Rectal smooth muscle tissue (tissue), 1 donor: ENCODE measurements at regions not wholly inside any gene's neighbourhood (a gene's known extent, or its start where the extent isn't known, plus 50 kb on each side); places are given as distances from the start of the nearest gene placed in this dataset.

ENCODE experiments used
- H3K27ac ChIP-seq: one replicate; pipeline ENCODE4 v1.7.0; 2013; ENCODE audit warnings: low read depth, low read length, inconsistent platforms
- H3K27me3 ChIP-seq: one replicate; pipeline ENCODE4 v1.7.0; 2013; ENCODE audit warnings: low read length; ENCODE audit not compliant: control insufficient read depth, insufficient read depth
- H3K36me3 ChIP-seq: one replicate; pipeline ENCODE4 v1.7.0; 2013; ENCODE audit warnings: low read length; ENCODE audit not compliant: control insufficient read depth, insufficient read depth
- H3K4me1 ChIP-seq: one replicate; pipeline ENCODE4 v1.7.0; 2013; ENCODE audit warnings: low read length; ENCODE audit not compliant: control insufficient read depth, insufficient read depth
- H3K4me3 ChIP-seq: one replicate; pipeline ENCODE4 v1.7.0; 2013; ENCODE audit warnings: low read length
- H3K9ac ChIP-seq: one replicate; pipeline ENCODE4 v1.7.0; 2013; ENCODE audit warnings: low read length

GRCh38 chr20:54981175-54981574 lies 505.8 kb downstream of the DOK5 start:
- no peaks in the 10 kb centered on the region for H3K36me3 ChIP-seq
- no peak overlapping the region for H3K9ac ChIP-seq
- H3K27ac ChIP-seq, result no peak overlapping the region
- no peaks in the 10 kb centered on the region for H3K4me1 ChIP-seq
- H3K27me3 ChIP-seq, result no peaks in the 10 kb centered on the region
- no peak overlapping the region for H3K4me3 ChIP-seq

GRCh38 chr20:54980103-54980960 lies 504.9 kb downstream of the DOK5 start:
- no peak overlapping the region for H3K9ac ChIP-seq
- no peak overlapping the region for H3K4me3 ChIP-seq
- no peaks in the 10 kb centered on the region for H3K4me1 ChIP-seq

GRCh38 chr20:54950304-54950703 lies 474.9 kb downstream of the DOK5 start:
- Histone ChIP-seq H3K9ac (no peak overlapping the region), H3K4me1 (no peaks in the 10 kb centered on the region), H3K4me3 (no peak overlapping the region), H3K27ac (no peak overlapping the region), H3K27me3 (no peaks in the 10 kb centered on the region), H3K36me3 (no peaks in the 10 kb centered on the region)

More at GRCh38 chr20:54980103-54980960, 504.9 kb downstream of the DOK5 start:
- Histone ChIP-seq H3K27ac (no peak overlapping the region), H3K36me3 (no peaks in the 10 kb centered on the region), H3K27me3 (no peaks in the 10 kb centered on the region)

- Histone ChIP-seq H3K4me3 (no peak overlapping the region), H3K9ac (no peak overlapping the region), H3K27me3 (no peaks in the 10 kb centered on the region), H3K4me1 (no peaks in the 10 kb centered on the region), H3K27ac (no peak overlapping the region), H3K36me3 (no peaks in the 10 kb centered on the region)
Observed at GRCh38 chr20:54941666-54942065, 466.3 kb downstream of the DOK5 start.

- Histone ChIP-seq H3K36me3 (no peaks in the 10 kb centered on the region), H3K4me1 (no peaks in the 10 kb centered on the region), H3K27me3 (no peaks in the 10 kb centered on the region), H3K4me3 (no peak overlapping the region), H3K27ac (no peak overlapping the region), H3K9ac (no peak overlapping the region)
Observed at GRCh38 chr20:54940522-54940921, 465.1 kb downstream of the DOK5 start.

GRCh38 chr20:54938707-54939106 lies 463.3 kb downstream of the DOK5 start:
- no peaks in the 10 kb centered on the region for H3K36me3 ChIP-seq
- no peaks in the 10 kb centered on the region for H3K27me3 ChIP-seq
- H3K4me1 ChIP-seq, result no peaks in the 10 kb centered on the region
- no peak overlapping the region for H3K4me3 ChIP-seq
- H3K9ac ChIP-seq, result no peak overlapping the region
- H3K27ac ChIP-seq, result no peak overlapping the region

- no peak overlapping the region for H3K4me3 ChIP-seq
- no peaks in the 10 kb centered on the region for H3K4me1 ChIP-seq
- no peak overlapping the region for H3K27ac ChIP-seq
- H3K27me3 ChIP-seq, result no peaks in the 10 kb centered on the region
- H3K9ac ChIP-seq, result no peak overlapping the region
- H3K36me3 ChIP-seq, result no peaks in the 10 kb centered on the region
Observed at GRCh38 chr20:54933212-54933904, 458.0 kb downstream of the DOK5 start.

- Histone ChIP-seq H3K27ac (no peak overlapping the region), H3K27me3 (no peaks in the 10 kb centered on the region), H3K4me1 (no peaks in the 10 kb centered on the region), H3K4me3 (no peak overlapping the region), H3K36me3 (no peaks in the 10 kb centered on the region), H3K9ac (no peak overlapping the region)
Observed at GRCh38 chr20:54929191-54929590, 453.8 kb downstream of the DOK5 start.

GRCh38 chr20:54928564-54928963 lies 453.2 kb downstream of the DOK5 start:
- H3K4me3 ChIP-seq, result no peak overlapping the region
- no peak overlapping the region for H3K27ac ChIP-seq
- no peaks in the 10 kb centered on the region for H3K27me3 ChIP-seq
- no peak overlapping the region for H3K9ac ChIP-seq
- H3K36me3 ChIP-seq, result no peaks in the 10 kb centered on the region
- H3K4me1 ChIP-seq, result no peaks in the 10 kb centered on the region

- no peak overlapping the region for H3K4me3 ChIP-seq
- no peaks in the 10 kb centered on the region for H3K27me3 ChIP-seq
Observed at GRCh38 chr20:54922636-54923035, 447.2 kb downstream of the DOK5 start.

GRCh38 chr20:54922096-54922495 lies 446.7 kb downstream of the DOK5 start:
- Histone ChIP-seq H3K36me3 (no peaks in the 10 kb centered on the region), H3K9ac (no peak overlapping the region), H3K27ac (no peak overlapping the region), H3K4me1 (no peaks in the 10 kb centered on the region), H3K4me3 (no peak overlapping the region), H3K27me3 (no peaks in the 10 kb centered on the region)

More at GRCh38 chr20:54922636-54923035, 447.2 kb downstream of the DOK5 start:
- H3K27ac ChIP-seq, result no peak overlapping the region
- H3K36me3 ChIP-seq, result no peaks in the 10 kb centered on the region
- no peaks in the 10 kb centered on the region for H3K4me1 ChIP-seq
- no peak overlapping the region for H3K9ac ChIP-seq

GRCh38 chr20:54920491-54920890 lies 445.1 kb downstream of the DOK5 start:
- Histone ChIP-seq H3K27ac (no peak overlapping the region), H3K27me3 (no peaks in the 10 kb centered on the region), H3K36me3 (no peaks in the 10 kb centered on the region), H3K4me3 (no peak overlapping the region), H3K9ac (no peak overlapping the region), H3K4me1 (no peaks in the 10 kb centered on the region)
